Peyer's patch (tissue), 4 donors: ENCODE measurements at regions not wholly inside any gene's neighbourhood (a gene's known extent, or its start where the extent isn't known, plus 50 kb on each side); places are given as distances from the start of the nearest gene placed in this dataset.

Source experiments
- DNase-seq, 3 donors: peaks; one replicate each; pipeline ENCODE4 v3.0.0-alpha.2; 2017 to 2019
- H3K27ac ChIP-seq, 4 donors: fragments of 200-600 bp; sonication (generic); one replicate each; pipeline ENCODE4 v1.5.1; 2016 to 2019
- H3K27me3 ChIP-seq, 2 donors: fragments of 200-600 bp; sonication (generic); one replicate each; pipeline ENCODE4 v1.5.1; 2019
- H3K36me3 ChIP-seq, 3 donors: fragments of 200-600 bp; sonication (generic); one replicate each; pipeline ENCODE4 v1.5.1; 2016 to 2019
- H3K4me1 ChIP-seq, 4 donors: fragments of 200-600 bp; sonication (generic); one replicate each; pipeline ENCODE4 v1.5.1; 2016 to 2019
- H3K4me3 ChIP-seq, 4 donors: fragments of 200-600 bp; sonication (generic); 1 replicate in 3 of 4; 2 replicates in 1 of 4; pipeline ENCODE4 v1.5.1; 2016 to 2019; ENCODE audit warnings: mild to moderate bottlenecking in 1 of 4
- H3K9me3 ChIP-seq, 4 donors: fragments of 200-600 bp; sonication (generic); one replicate each; pipeline ENCODE4 v1.5.1; 2016 to 2019; ENCODE audit warnings: mild to moderate bottlenecking in 1 of 4
- CTCF ChIP-seq, 6 experiments: fragments of 450-650 bp in 4 of 6; fragments of 200-600 bp in 2 of 6; sonication (generic) in 1 of 6; IDR thresholded peaks; one replicate each; pipeline ENCODE4 v1.5.1; 2017 to 2019; ENCODE audit warnings: antibody characterized with exemption in 6 of 6, mild to moderate bottlenecking in 3 of 6, moderate library complexity in 1 of 6
- POLR2A ChIP-seq, 2 donors: fragments of 450-650 bp; IDR thresholded peaks; one replicate each; pipeline ENCODE4 v1.5.1; 2017; ENCODE audit warnings: antibody characterized with exemption in 2 of 2, mild to moderate bottlenecking in 2 of 2, moderate library complexity in 2 of 2

GRCh38 chr21:38196036-38196435 lies 60.8 kb upstream of the KCNJ15 start:
- no peaks in the 10 kb centered on the region for H3K4me1 ChIP-seq
- no peaks in the 10 kb centered on the region for H3K27me3 ChIP-seq
- no peak overlapping the region for H3K4me3 ChIP-seq
- no peak overlapping the region for H3K27ac ChIP-seq
- TF ChIP-seq CTCF (IDR thresholded peaks at IDR 0.05) (no peak), POLR2A (IDR thresholded peaks at IDR 0.05) (no peak)
- H3K9me3 ChIP-seq = peaks cover 0 to 2% (median 0%) of the 10 kb centered on the region in 4 donors
- no peaks in the 10 kb centered on the region for H3K36me3 ChIP-seq
- no peak for DNase-seq

- no peaks in the 10 kb centered on the region for H3K36me3 ChIP-seq
- no peak for DNase-seq
- no peaks in the 10 kb centered on the region for H3K4me1 ChIP-seq
- H3K27ac ChIP-seq = no peak overlapping the region
- H3K9me3 ChIP-seq = no peaks in the 10 kb centered on the region
- H3K27me3 ChIP-seq = no peaks in the 10 kb centered on the region
- H3K4me3 ChIP-seq = no peak overlapping the region
- TF ChIP-seq POLR2A (IDR thresholded peaks at IDR 0.05) = no peak
- no peak for TF ChIP-seq CTCF (IDR thresholded peaks at IDR 0.05)
These were observed 54.0 kb upstream of the KCNJ15 start for GRCh38 chr21:38202811-38203210.

- Histone ChIP-seq H3K27ac (no peak overlapping the region), H3K9me3 (no peaks in the 10 kb centered on the region), H3K36me3 (no peaks in the 10 kb centered on the region), H3K4me3 (no peak overlapping the region), H3K4me1 (no peaks in the 10 kb centered on the region), H3K27me3 (no peaks in the 10 kb centered on the region)
- TF ChIP-seq CTCF (IDR thresholded peaks at IDR 0.05) (no peak), POLR2A (IDR thresholded peaks at IDR 0.05) (no peak)
- DNase-seq = no peak
These were observed 53.6 kb upstream of the KCNJ15 start for GRCh38 chr21:38203229-38203628.

- Histone ChIP-seq H3K27me3 (no peaks in the 10 kb centered on the region), H3K27ac (no peak overlapping the region), H3K9me3 (no peaks in the 10 kb centered on the region), H3K4me1 (no peaks in the 10 kb centered on the region), H3K36me3 (no peaks in the 10 kb centered on the region), H3K4me3 (no peak overlapping the region)
- no peak for DNase-seq
- TF ChIP-seq CTCF (IDR thresholded peaks at IDR 0.05) = no peak
These were observed 50.9 kb upstream of the KCNJ15 start for GRCh38 chr21:38205940-38206339.

- DNase-seq = no peak
- Histone ChIP-seq H3K27ac (no peak overlapping the region), H3K27me3 (no peaks in the 10 kb centered on the region), H3K4me1 (no peaks in the 10 kb centered on the region), H3K4me3 (no peak overlapping the region), H3K9me3 (no peaks in the 10 kb centered on the region), H3K36me3 (no peaks in the 10 kb centered on the region)
- TF ChIP-seq CTCF (IDR thresholded peaks at IDR 0.05) = no peak
- no peak for TF ChIP-seq POLR2A (IDR thresholded peaks at IDR 0.05)
These were observed 50.1 kb upstream of the KCNJ15 start for GRCh38 chr21:38206646-38207045.
